K562 (cell line): ENCODE measurements at regions not wholly inside any gene's neighbourhood (a gene's known extent, or its start where the extent isn't known, plus 50 kb on each side); places are given as distances from the start of the nearest gene placed in this dataset.

Source experiments
- ATAC-seq: fragments of 200-7000 bp; cut with Tn5 transposase; 3 replicates; pipeline ENCODE4 v1.9.1; 2020; ENCODE audit warnings: moderate library complexity
- BruUV-seq: library from RNA; stranded (reverse); fragments of 400-500 nt; replicated peaks from 2 replicates; lab custom pipeline; 2021; lab: Mats Ljungman, UMichigan
- CTCF ChIA-PET: fragments of 300-600 bp; formaldehyde crosslinking; extraction: SDS; loops from one replicate; lab custom pipeline; 2021; ENCODE audit warnings: low intra/inter-chr PET ratio; lab: Yijun Ruan, JAX
- POLR2A ChIA-PET: fragments of 300-600, 350-650 bp; sonication (Branson Sonifier 250); formaldehyde crosslinking; extraction: SDS; loops from one replicate; lab custom pipeline; 2021; ENCODE audit warnings: antibody characterized with exemption, inconsistent platforms; lab: Yijun Ruan, JAX
- DNase-seq, 4 experiments: peaks; one replicate each; pipeline versions ENCODE4 v3.0.0 to v3.0.0-alpha.2; 2011 to 2018; ENCODE audit warnings: low spot score in 3 of 4, mixed read lengths in 3 of 4; ENCODE audit errors: extremely low read depth in 1 of 4
- FAIRE-seq: peaks from 2 replicates; lab custom pipeline; 2011; peaks lifted over from hg19 to GRCh38; lab: Jason Lieb, UNC
- H2AFZ ChIP-seq: 2 replicates; pipeline ENCODE4 v1.6.0; 2011; ENCODE audit warnings: low read depth, low read length, control low read depth, inconsistent platforms
- H3K27ac ChIP-seq: fragments of 200-600 bp; 3 replicates; pipeline ENCODE4 v1.8.0; 2011; ENCODE audit warnings: low read depth, mild to moderate bottlenecking, control low read depth, inconsistent platforms, low read length, moderate library complexity, mixed read lengths; ENCODE audit errors: extremely low read depth
- H3K27me3 ChIP-seq, 2 experiments: fragments of 300-600 bp in 1 of 2; 2 replicates in 1 of 2; 3 replicates in 1 of 2; pipeline versions ENCODE4 v1.6.0 to v1.8.0; 2011; ENCODE audit warnings: inconsistent platforms in 2 of 2, low read length in 2 of 2, mild to moderate bottlenecking in 1 of 2, mixed read lengths in 1 of 2, moderate library complexity in 1 of 2; ENCODE audit not compliant: control insufficient read depth in 2 of 2, insufficient read depth in 2 of 2
- H3K36me3 ChIP-seq: fragments of 300-600 bp; 3 replicates; pipeline ENCODE4 v1.8.0; 2011; ENCODE audit warnings: mild to moderate bottlenecking, low read length, inconsistent platforms; ENCODE audit not compliant: control insufficient read depth, insufficient read depth
- H3K4me1 ChIP-seq, 2 experiments: fragments of 200-600 bp in 1 of 2; replicated peaks in 1 of 2; 2 replicates in 1 of 2; 3 replicates in 1 of 2; pipeline versions ENCODE4 v1.5.1 to v1.8.0; 2011; ENCODE audit warnings: inconsistent platforms in 2 of 2, low read length in 2 of 2, mild to moderate bottlenecking in 1 of 2, mixed read lengths in 1 of 2, moderate library complexity in 1 of 2; ENCODE audit not compliant: control insufficient read depth in 2 of 2, insufficient read depth in 2 of 2
- H3K4me2 ChIP-seq: 2 replicates; pipeline ENCODE4 v1.6.1; 2011; ENCODE audit warnings: low read length, control low read depth, inconsistent platforms, mixed read lengths; ENCODE audit not compliant: insufficient read depth
- H3K4me3 ChIP-seq: fragments of 200-600 bp; sonication (generic), shearing (Covaris generic); 2 replicates; pipeline ENCODE4 v1.5.1; 2016; ENCODE audit warnings: control low read depth, inconsistent platforms
- H3K79me2 ChIP-seq: fragments of 200-600 bp; 3 replicates; pipeline ENCODE4 v1.8.0; 2011; ENCODE audit warnings: low read length, inconsistent platforms; ENCODE audit not compliant: control insufficient read depth, insufficient read depth
- H3K9ac ChIP-seq, 2 experiments: 2 replicates each; pipeline versions ENCODE4 v1.6.0 to v1.6.1; 2011; ENCODE audit warnings: low read depth in 2 of 2, low read length in 2 of 2, control low read depth in 1 of 2, inconsistent platforms in 1 of 2, mild to moderate bottlenecking in 1 of 2, mixed read lengths in 1 of 2; ENCODE audit not compliant: insufficient read depth in 1 of 2
- H3K9me1 ChIP-seq: one replicate; pipeline ENCODE4 v1.6.0; 2011; ENCODE audit warnings: inconsistent platforms, mild to moderate bottlenecking, low read length, moderate library complexity; ENCODE audit not compliant: control insufficient read depth, insufficient read depth
- H3K9me3 ChIP-seq: replicated peaks from 2 replicates; pipeline ENCODE4 v1.5.1; 2011; ENCODE audit warnings: low read depth, low read length, inconsistent platforms; ENCODE audit not compliant: control insufficient read depth, insufficient read depth
- H4K20me1 ChIP-seq: replicated peaks from 2 replicates; pipeline ENCODE4 v1.6.1; 2011; ENCODE audit warnings: low read length, inconsistent platforms, mixed read lengths; ENCODE audit not compliant: control insufficient read depth, insufficient read depth
- COPS2 ChIP-seq: fragments of 450-650 bp; conservative IDR thresholded peaks from 2 replicates; pipeline ENCODE4 v1.6.1; 2016; ENCODE audit warnings: mild to moderate bottlenecking, moderate library complexity
- GATA2 ChIP-seq: sonication (generic); formaldehyde crosslinking; IDR thresholded peaks from 2 replicates; pipeline ENCODE4 v1.4.0; 2020; ENCODE audit warnings: mild to moderate bottlenecking, missing genetic modification reagents
- HSF4 ChIP-seq: fragments of 250-450 bp; sonication (Bioruptor Pico); IDR thresholded peaks from 2 replicates; pipeline ENCODE4 v2.1.2; 2022; ENCODE audit warnings: mild to moderate bottlenecking, moderate library complexity, borderline replicate concordance
- LARP7 ChIP-seq: fragments of 450-650 bp; IDR thresholded peaks from 2 replicates; pipeline ENCODE4 v1.6.1; 2016
- MAFK ChIP-seq: IDR thresholded peaks from 2 replicates; pipeline ENCODE4 v1.6.1; 2011; ENCODE audit warnings: low read length, improper control_type of control experiment
- NFIX ChIP-seq: fragments of 250-450 bp; sonication (Bioruptor Pico); IDR thresholded peaks from 2 replicates; pipeline ENCODE4 v1.4.0; 2020; ENCODE audit warnings: low read depth, mild to moderate bottlenecking, moderate library complexity
- RBFOX2 ChIP-seq: fragments of 200-400 bp; formaldehyde crosslinking; IDR thresholded peaks from 2 replicates; pipeline ENCODE4 v1.6.1; 2017; ENCODE audit warnings: low read depth, mild to moderate bottlenecking, low read length, moderate library complexity
- RBM17 ChIP-seq: fragments of 200-400 bp; formaldehyde crosslinking; IDR thresholded peaks from 2 replicates; pipeline ENCODE4 v1.6.1; 2017; ENCODE audit warnings: low read depth, mild to moderate bottlenecking, low read length, borderline replicate concordance
- RFX1 ChIP-seq: fragments of 450-650 bp; IDR thresholded peaks from 2 replicates; pipeline ENCODE4 v1.6.1; 2016; ENCODE audit warnings: mild to moderate bottlenecking, moderate library complexity
- ZKSCAN8 ChIP-seq: fragments of 200-800 bp; sonication (Bioruptor generic); IDR thresholded peaks from 2 replicates; pipeline ENCODE4 v1.6.1; 2016; ENCODE audit warnings: missing genetic modification characterization, missing compliant biosample characterization
- ZNF408 ChIP-seq: fragments of 250-450 bp; sonication (Bioruptor Pico); IDR thresholded peaks from 2 replicates; pipeline ENCODE4 v1.4.0; 2020; ENCODE audit warnings: low read depth, mild to moderate bottlenecking, moderate library complexity
- ZNF75A ChIP-seq: fragments of 450-650 bp; formaldehyde crosslinking; IDR thresholded peaks from 2 replicates; pipeline ENCODE4 v1.4.0; 2020; ENCODE audit warnings: mild to moderate bottlenecking
- WGBS: fragments of 100-300 bp; shearing (Covaris generic); methylation state at CpG from one replicate; pipeline ENCODE4 v1.1.6; 2016; ENCODE audit warnings: low coverage, mixed read lengths; ENCODE audit not compliant: insufficient coverage; ENCODE audit errors: missing lambda C conversion rate; 5-methylcytosine and 5-hydroxymethylcytosine counted together
- in situ Hi-C: fragments of 300-500 bp; cut with MboI; formaldehyde crosslinking; loops from 4 replicates; pipeline ENCODE4 v1.15.0; 2018; ENCODE audit warnings: inconsistent platforms, mixed read lengths
- intact Hi-C: fragments of 100-400 bp; cut with micrococcal nuclease; formaldehyde crosslinking; loops from 2 replicates; pipeline ENCODE4 v1.14.2; 2022
- TF ChIP-seq, protein P1 (sequence below), 2 experiments: IDR thresholded peaks; 2 replicates each; pipeline ENCODE4 v1.6.1; 2011; ENCODE audit warnings: borderline replicate concordance in 1 of 2, control low read depth in 1 of 2, low read depth in 1 of 2, low read length in 1 of 2, mild to moderate bottlenecking in 1 of 2, mixed read lengths in 1 of 2, moderate library complexity in 1 of 2; ENCODE audit not compliant: insufficient read depth in 1 of 2, insufficient read length in 1 of 2, poor library complexity in 1 of 2, severe bottlenecking in 1 of 2; ENCODE audit errors: extremely low read depth in 1 of 2
- TF ChIP-seq, protein P2 (sequence below): sonication (generic); formaldehyde crosslinking; IDR thresholded peaks from 2 replicates; pipeline ENCODE4 v1.8.0; 2022; ENCODE audit warnings: missing genetic modification reagents, mild to moderate bottlenecking, borderline replicate concordance

DNA sequence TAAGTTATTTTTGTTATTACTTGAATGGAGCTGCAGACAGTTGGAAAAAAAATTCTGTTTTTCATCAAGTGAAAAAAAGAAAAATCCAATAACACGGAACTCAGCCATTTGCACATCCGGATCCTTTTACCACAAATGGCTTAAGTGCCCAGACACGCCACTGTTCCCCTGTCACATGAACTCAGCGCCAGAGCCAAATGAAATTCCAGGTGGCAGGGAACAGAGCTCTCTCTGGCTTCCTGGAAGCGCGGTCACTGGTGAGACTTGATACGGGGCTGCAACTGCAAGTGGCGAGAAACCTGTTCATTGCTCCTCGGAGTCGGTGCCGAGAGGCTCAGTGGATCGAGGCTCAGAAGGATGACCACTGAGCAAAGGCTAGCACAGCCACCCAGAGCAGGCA is 60.8 kb upstream of the NPTX2 start:
- TF ChIP-seq HSF4 (CRISPR knock-in tag): no peak
- BruUV-seq: no TSS peak
- no peak for DNase-seq
- no peaks in the 10 kb centered on the region for H3K9me3 ChIP-seq
- no peaks in the 10 kb centered on the region for H3K79me2 ChIP-seq
- no peak overlapping the region for H3K27ac ChIP-seq
- peaks cover 3 to 31% of the 10 kb centered on the region in 2 experiments; a peak in 2 of 5 replicates for H3K27me3 ChIP-seq
- ATAC-seq: no peak
- H3K4me2 ChIP-seq: no peak overlapping the region
- H4K20me1 ChIP-seq: no peaks in the 10 kb centered on the region
- H2AFZ ChIP-seq: no peak overlapping the region
- 0% methylated on average over 12 of the region's 12 CpGs for WGBS
- H3K36me3 ChIP-seq: no peaks in the 10 kb centered on the region
- intact Hi-C loops: no loop called here
- H3K9me1 ChIP-seq: no peaks in the 10 kb centered on the region
- ChIA-PET POLR2A (no interaction called here), CTCF (no interaction called here)
- peak; percentile 26 for FAIRE-seq
- peak overlapping the region in 1 of 2 experiments; percentile 66; a peak in 1 of 4 replicates for H3K9ac ChIP-seq
- in situ Hi-C loops: no loop called here
- H3K4me3 ChIP-seq: no peak overlapping the region
- no peaks in the 10 kb centered on the region for H3K4me1 ChIP-seq

DNA sequence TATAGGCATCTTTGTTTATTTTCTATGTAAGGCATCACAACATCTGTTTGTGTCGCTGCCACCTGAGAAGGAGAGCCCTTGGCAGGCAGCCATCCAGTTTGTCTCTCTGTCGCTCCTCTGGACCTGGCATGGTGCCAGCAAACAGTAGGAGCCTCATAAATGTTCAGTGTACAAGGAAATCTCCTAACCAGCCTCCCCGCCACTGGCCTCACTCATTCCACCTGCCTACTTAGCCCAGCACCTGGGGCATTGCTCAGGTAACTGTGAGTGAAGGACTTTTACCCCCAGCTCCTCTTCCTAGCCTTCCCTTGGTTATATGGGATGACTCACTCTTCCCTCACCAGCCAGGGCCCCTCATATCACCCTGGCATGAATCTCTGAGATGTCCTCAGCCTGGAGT is 61.7 kb upstream of the NPTX2 start:
- CTCF ChIA-PET: no interaction called here
- in situ Hi-C loops (no loop called here), intact Hi-C loops (no loop called here)
- H3K9me3 ChIP-seq: no peaks in the 10 kb centered on the region
- H3K79me2 ChIP-seq: no peaks in the 10 kb centered on the region
- no peaks in the 10 kb centered on the region for H4K20me1 ChIP-seq
- H3K9me1 ChIP-seq: no peaks in the 10 kb centered on the region
- 0% methylated on average over 3 of the region's 3 CpGs for WGBS
- ATAC-seq (no peak), FAIRE-seq (no peak), DNase-seq (no peak)
- no TSS peak for BruUV-seq
- peaks cover 3 to 31% of the 10 kb centered on the region in 2 experiments; a peak in 2 of 5 replicates for H3K27me3 ChIP-seq
- H3K4me3 ChIP-seq: no peak overlapping the region
- POLR2A ChIA-PET: no interaction called here
- no peak overlapping the region for H2AFZ ChIP-seq
- no peaks in the 10 kb centered on the region for H3K36me3 ChIP-seq
- no peak overlapping the region for H3K9ac ChIP-seq
- H3K27ac ChIP-seq: no peak overlapping the region
- H3K4me2 ChIP-seq: no peak overlapping the region
- no peaks in the 10 kb centered on the region for H3K4me1 ChIP-seq
- no peak for TF ChIP-seq MAFK
- no peak for TF ChIP-seq COPS2
- TF ChIP-seq GATA2 (CRISPR knock-in tag): no peak
- TF ChIP-seq NFIX (CRISPR knock-in tag): peak; percentile 89
- TF ChIP-seq LARP7: no peak
- no peak for TF ChIP-seq RBFOX2
- TF ChIP-seq, protein P1, sequence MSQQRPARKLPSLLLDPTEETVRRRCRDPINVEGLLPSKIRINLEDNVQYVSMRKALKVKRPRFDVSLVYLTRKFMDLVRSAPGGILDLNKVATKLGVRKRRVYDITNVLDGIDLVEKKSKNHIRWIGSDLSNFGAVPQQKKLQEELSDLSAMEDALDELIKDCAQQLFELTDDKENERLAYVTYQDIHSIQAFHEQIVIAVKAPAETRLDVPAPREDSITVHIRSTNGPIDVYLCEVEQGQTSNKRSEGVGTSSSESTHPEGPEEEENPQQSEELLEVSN (IDR thresholded peaks at IDR 0.05; ENCODE audit: borderline replicate concordance in 1 of 2, extremely low read depth in 1 of 2, insufficient read depth in 1 of 2, insufficient read length in 1 of 2, low read depth in 1 of 2, low read length in 1 of 2, poor library complexity in 1 of 2, severe bottlenecking in 1 of 2): no peak
- no peak for TF ChIP-seq RBM17
- TF ChIP-seq, protein P2, sequence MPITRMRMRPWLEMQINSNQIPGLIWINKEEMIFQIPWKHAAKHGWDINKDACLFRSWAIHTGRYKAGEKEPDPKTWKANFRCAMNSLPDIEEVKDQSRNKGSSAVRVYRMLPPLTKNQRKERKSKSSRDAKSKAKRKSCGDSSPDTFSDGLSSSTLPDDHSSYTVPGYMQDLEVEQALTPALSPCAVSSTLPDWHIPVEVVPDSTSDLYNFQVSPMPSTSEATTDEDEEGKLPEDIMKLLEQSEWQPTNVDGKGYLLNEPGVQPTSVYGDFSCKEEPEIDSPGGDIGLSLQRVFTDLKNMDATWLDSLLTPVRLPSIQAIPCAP (CRISPR knock-in tag): no peak
- peak; percentile 41; the same call in 1 of the 2 replicates for TF ChIP-seq ZKSCAN8 (CRISPR knock-in tag)
- TF ChIP-seq ZNF75A: no peak
- no peak for TF ChIP-seq RFX1
- no peak for TF ChIP-seq ZNF408 (CRISPR knock-in tag)
